ENCODE measurements at regions not wholly inside any gene's neighbourhood (a gene's known extent, or its start where the extent isn't known, plus 50 kb on each side); places are given as distances from the start of the nearest gene placed in this dataset.
"Not testable (repeated sequence)": the region's sequence is repeated elsewhere in the genome, so short reads cannot be mapped to it uniquely, and the experiment has no call there.

DNA sequence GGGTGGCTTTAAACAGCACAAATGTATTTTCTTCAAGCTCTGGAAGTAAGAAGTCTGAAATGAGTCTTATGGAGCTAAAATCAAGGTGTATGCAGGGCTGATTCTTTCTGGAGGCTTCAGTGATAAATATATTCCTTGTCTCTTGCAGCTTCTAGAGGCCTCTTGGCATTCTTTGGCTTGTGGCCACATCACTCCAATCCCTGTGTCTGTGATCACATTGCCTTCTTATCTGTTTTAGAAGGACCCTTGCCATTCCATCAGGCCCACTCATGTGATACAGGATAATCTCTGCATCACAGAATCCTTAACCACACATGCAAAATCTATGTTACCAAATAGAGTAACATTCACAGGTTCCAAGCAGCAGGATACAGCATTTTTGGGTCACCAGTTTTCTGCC lies 917.8 kb upstream of the C9orf72 start:
- no peaks in the 10 kb centered on the region for H3K4me1 ChIP-seq
- H3K9me3 ChIP-seq, result no peaks in the 10 kb centered on the region
- H3K27ac ChIP-seq, result no peak overlapping the region
- TF ChIP-seq, protein P1, sequence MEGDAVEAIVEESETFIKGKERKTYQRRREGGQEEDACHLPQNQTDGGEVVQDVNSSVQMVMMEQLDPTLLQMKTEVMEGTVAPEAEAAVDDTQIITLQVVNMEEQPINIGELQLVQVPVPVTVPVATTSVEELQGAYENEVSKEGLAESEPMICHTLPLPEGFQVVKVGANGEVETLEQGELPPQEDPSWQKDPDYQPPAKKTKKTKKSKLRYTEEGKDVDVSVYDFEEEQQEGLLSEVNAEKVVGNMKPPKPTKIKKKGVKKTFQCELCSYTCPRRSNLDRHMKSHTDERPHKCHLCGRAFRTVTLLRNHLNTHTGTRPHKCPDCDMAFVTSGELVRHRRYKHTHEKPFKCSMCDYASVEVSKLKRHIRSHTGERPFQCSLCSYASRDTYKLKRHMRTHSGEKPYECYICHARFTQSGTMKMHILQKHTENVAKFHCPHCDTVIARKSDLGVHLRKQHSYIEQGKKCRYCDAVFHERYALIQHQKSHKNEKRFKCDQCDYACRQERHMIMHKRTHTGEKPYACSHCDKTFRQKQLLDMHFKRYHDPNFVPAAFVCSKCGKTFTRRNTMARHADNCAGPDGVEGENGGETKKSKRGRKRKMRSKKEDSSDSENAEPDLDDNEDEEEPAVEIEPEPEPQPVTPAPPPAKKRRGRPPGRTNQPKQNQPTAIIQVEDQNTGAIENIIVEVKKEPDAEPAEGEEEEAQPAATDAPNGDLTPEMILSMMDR (IDR thresholded peaks at IDR 0.05), result no peak
- no peak for DNase-seq
- H3K36me3 ChIP-seq, result no peaks in the 10 kb centered on the region
- H3K4me3 ChIP-seq, result no peak overlapping the region
- H3K9ac ChIP-seq (ENCODE audit: low read depth in 2 of 2, low read length in 2 of 2), result no peak overlapping the region
- intact Hi-C loops (cut with DNase I), result no loop called here
- H3K27me3 ChIP-seq, result no peaks in the 10 kb centered on the region

DNA sequence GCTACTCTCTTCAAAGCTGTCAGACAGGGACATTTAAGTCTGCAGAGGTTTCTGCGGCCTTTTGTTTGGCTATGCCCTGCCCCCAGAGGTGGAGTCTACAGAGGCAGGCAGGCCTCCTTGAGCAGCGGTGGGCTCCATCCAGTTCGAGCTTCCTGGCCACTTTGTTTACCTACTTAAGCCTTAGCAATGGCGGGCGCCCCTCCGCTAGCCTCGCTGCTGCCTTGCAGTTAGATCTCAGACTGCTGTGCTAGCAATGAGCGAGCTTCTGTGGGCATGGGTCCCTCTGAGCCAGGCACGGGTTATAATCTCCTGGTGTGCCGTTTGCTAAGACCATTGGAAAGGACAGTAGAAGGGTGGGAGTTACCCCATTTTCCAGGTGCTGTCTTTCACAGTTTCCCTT lies 924.9 kb upstream of the C9orf72 start:
- H3K36me3 ChIP-seq; H3K27ac ChIP-seq; H3K9ac ChIP-seq (ENCODE audit: low read depth in 2 of 2, low read length in 2 of 2); H3K9me3 ChIP-seq; intact Hi-C loops (cut with DNase I); H3K4me3 ChIP-seq; H3K4me1 ChIP-seq; H3K27me3 ChIP-seq; DNase-seq: not testable (repeated sequence)

DNA sequence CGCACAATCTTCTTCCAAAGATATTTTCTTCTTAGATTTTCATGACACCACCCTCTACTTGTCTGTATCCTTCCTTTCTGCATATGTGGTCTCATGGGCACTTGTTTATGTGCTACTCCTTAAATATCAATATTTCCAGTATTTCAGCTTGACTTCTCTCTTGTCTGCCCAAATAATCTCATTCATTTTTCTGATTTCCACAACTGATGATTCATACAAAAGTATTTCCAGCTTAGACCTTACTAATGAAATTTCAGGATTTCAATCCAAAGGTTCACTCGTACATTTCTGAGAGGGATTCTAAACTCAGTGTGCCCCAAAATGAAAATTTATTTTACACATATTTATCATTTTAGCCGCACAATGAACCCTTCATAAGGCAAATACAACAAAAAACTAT lies 928.9 kb upstream of the C9orf72 start:
- Histone ChIP-seq H3K4me1 (no peaks in the 10 kb centered on the region), H3K27me3 (no peaks in the 10 kb centered on the region), H3K4me3 (no peak overlapping the region), H3K9me3 (no peaks in the 10 kb centered on the region), H3K9ac (ENCODE audit: low read depth in 2 of 2, low read length in 2 of 2) (no peak overlapping the region), H3K36me3 (no peaks in the 10 kb centered on the region), H3K27ac (no peak overlapping the region)
- TF ChIP-seq, protein P1 (IDR thresholded peaks at IDR 0.05), result no peak
- intact Hi-C loops (cut with DNase I), result no loop called here
- DNase-seq, result no peak

DNA sequence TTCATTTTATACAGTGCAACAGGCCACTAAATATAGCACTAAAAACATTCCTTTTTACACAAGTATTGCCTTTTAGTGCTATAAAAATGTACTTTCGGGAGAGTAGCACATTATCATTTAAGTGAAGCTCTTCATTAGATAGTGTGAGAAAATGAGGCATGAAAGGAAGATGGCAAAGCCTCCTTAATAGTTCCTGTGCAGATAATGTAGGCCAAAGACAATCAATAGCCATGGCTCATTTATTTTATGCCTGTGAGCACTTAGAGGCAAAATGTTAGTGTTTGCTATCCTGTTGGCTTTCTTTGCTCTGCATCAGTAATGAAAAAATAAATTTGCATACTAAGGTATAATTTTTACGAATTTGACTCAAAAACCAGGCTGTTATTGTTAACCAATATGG lies 929.5 kb upstream of the C9orf72 start:
- no peaks in the 10 kb centered on the region for H3K27me3 ChIP-seq
- H3K9me3 ChIP-seq, result no peaks in the 10 kb centered on the region
- H3K4me1 ChIP-seq, result no peaks in the 10 kb centered on the region
- intact Hi-C loops (cut with DNase I), result no loop called here
- no peak for DNase-seq
- no peak overlapping the region for H3K27ac ChIP-seq
- H3K9ac ChIP-seq (ENCODE audit: low read depth in 2 of 2, low read length in 2 of 2), result no peak overlapping the region
- H3K36me3 ChIP-seq, result no peaks in the 10 kb centered on the region
- TF ChIP-seq, protein P1 (IDR thresholded peaks at IDR 0.05), result no peak
- no peak overlapping the region for H3K4me3 ChIP-seq

DNA sequence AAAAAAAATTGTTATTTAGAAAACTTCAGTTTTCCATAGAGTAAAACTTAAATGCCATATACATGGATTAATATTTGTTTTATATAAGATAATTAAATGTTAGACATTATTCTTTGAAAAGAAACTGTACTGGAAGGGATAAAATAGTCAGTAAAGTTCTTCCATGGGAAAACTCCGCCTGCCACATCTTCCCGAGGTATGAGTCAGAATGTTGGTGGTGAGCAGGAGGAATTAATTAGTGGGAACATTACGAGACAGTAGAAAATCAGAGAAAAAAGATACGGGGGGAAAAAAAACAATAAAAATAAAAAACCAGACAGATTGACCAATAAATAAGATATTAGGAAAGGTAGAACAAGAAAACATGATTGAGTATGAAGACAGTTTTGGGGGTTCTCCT lies 930.3 kb upstream of the C9orf72 start:
- no peak overlapping the region for H3K27ac ChIP-seq
- no peaks in the 10 kb centered on the region for H3K4me1 ChIP-seq
- no peaks in the 10 kb centered on the region for H3K27me3 ChIP-seq
- no peak for DNase-seq
- TF ChIP-seq, protein P1 (IDR thresholded peaks at IDR 0.05), result no peak
- H3K9me3 ChIP-seq, result no peaks in the 10 kb centered on the region
- no peak overlapping the region for H3K9ac ChIP-seq (ENCODE audit: low read depth in 2 of 2, low read length in 2 of 2)
- H3K4me3 ChIP-seq, result no peak overlapping the region
- intact Hi-C loops (cut with DNase I), result no loop called here
- H3K36me3 ChIP-seq, result no peaks in the 10 kb centered on the region

DNA sequence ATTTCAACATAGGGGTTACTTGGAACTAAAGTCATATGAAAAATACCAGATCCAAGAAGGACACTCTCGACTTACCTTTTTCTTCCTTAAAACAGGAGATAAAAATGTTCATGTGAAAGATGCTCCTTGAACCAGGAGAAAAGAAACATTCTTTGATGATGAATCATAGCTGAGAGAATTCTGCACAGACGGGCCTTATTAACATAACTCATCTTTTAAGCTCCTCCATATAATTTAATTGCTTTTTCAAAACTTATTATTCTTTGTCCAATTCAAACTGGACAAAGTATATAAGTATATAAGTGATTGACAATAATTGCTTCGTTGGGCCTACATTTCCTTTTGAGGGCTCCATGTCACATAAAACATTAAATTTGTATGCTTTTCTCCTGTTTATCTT lies 945.2 kb upstream of the C9orf72 start:
- DNase-seq, result no peak
- TF ChIP-seq, protein P1 (IDR thresholded peaks at IDR 0.05), result no peak
- no peaks in the 10 kb centered on the region for H3K36me3 ChIP-seq
- H3K27me3 ChIP-seq, result no peaks in the 10 kb centered on the region
- no peaks in the 10 kb centered on the region for H3K4me1 ChIP-seq
- no peak overlapping the region for H3K9ac ChIP-seq (ENCODE audit: low read depth in 2 of 2, low read length in 2 of 2)
- H3K9me3 ChIP-seq, result no peaks in the 10 kb centered on the region
- H3K27ac ChIP-seq, result no peak overlapping the region
- intact Hi-C loops (cut with DNase I), result no loop called here
- no peak overlapping the region for H3K4me3 ChIP-seq

DNA sequence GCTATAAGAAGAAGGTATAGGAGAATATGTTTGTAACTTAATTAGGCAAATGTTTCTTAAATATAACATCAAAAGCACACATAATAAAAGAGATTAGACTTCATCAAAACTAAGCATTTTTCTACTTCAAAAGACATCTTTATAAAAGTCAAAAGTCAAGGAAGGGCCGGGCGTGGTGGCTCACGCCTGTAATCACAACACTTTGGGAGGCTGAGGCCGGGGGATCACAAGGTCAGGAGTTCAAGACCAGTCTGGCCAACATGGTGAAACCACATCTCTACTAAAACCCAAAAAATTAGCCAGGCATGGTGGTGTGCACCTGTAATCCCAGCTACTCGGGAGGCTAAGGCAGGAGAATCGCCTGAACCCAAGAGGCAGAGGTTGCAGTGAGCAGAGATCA lies 951.0 kb upstream of the C9orf72 start:
- H3K4me3 ChIP-seq; H3K9me3 ChIP-seq; H3K36me3 ChIP-seq; H3K27me3 ChIP-seq; H3K27ac ChIP-seq; H3K9ac ChIP-seq (ENCODE audit: low read depth in 2 of 2, low read length in 2 of 2); DNase-seq; intact Hi-C loops (cut with DNase I); H3K4me1 ChIP-seq: not testable (repeated sequence)
